RWPE2 (cell line): ENCODE measurements at regions not wholly inside any gene's neighbourhood (a gene's known extent, or its start where the extent isn't known, plus 50 kb on each side); places are given as distances from the start of the nearest gene placed in this dataset.

Experiments
- ATAC-seq: fragments of 200-7000 bp; cut with Tn5 transposase; 3 replicates; pipeline ENCODE4 v1.9.1; 2021; ENCODE audit warnings: low read depth
- DNase-seq: peaks from one replicate; pipeline ENCODE4 v3.0.0-alpha.2; 2020; ENCODE audit warnings: low spot score
- H3K27ac ChIP-seq: fragments of 450-650 bp; 2 replicates; pipeline ENCODE4 v1.5.1; 2017; ENCODE audit warnings: mild to moderate bottlenecking; ENCODE audit not compliant: poor library complexity, severe bottlenecking
- H3K27me3 ChIP-seq: fragments of 250-450 bp; sonication (Bioruptor Pico); 2 replicates; pipeline ENCODE4 v1.5.1; 2021; ENCODE audit warnings: mild to moderate bottlenecking, moderate library complexity; ENCODE audit not compliant: insufficient read depth, poor library complexity, severe bottlenecking
- H3K36me3 ChIP-seq: fragments of 250-450 bp; sonication (Bioruptor Pico); 2 replicates; pipeline ENCODE4 v1.5.1; 2020; ENCODE audit warnings: low read depth, mild to moderate bottlenecking, moderate library complexity
- H3K4me1 ChIP-seq: fragments of 250-450 bp; sonication (Bioruptor Pico); 2 replicates; pipeline ENCODE4 v1.5.1; 2021; ENCODE audit warnings: mild to moderate bottlenecking, moderate library complexity; ENCODE audit not compliant: insufficient read depth, poor library complexity, severe bottlenecking
- H3K4me3 ChIP-seq: fragments of 250-450 bp; sonication (Bioruptor Pico); 2 replicates; pipeline ENCODE4 v1.5.1; 2021; ENCODE audit warnings: mild to moderate bottlenecking, moderate library complexity; ENCODE audit not compliant: severe bottlenecking
- H3K9me3 ChIP-seq: fragments of 250-450 bp; sonication (Bioruptor Pico); 2 replicates; pipeline ENCODE4 v1.5.1; 2021; ENCODE audit warnings: mild to moderate bottlenecking, moderate library complexity; ENCODE audit not compliant: severe bottlenecking
- TF ChIP-seq, protein P1 (sequence below): fragments of 450-650 bp; IDR thresholded peaks from one replicate; pipeline ENCODE4 v1.5.1; 2017; ENCODE audit warnings: mild to moderate bottlenecking, moderate library complexity; ENCODE audit not compliant: poor library complexity, severe bottlenecking

DNA sequence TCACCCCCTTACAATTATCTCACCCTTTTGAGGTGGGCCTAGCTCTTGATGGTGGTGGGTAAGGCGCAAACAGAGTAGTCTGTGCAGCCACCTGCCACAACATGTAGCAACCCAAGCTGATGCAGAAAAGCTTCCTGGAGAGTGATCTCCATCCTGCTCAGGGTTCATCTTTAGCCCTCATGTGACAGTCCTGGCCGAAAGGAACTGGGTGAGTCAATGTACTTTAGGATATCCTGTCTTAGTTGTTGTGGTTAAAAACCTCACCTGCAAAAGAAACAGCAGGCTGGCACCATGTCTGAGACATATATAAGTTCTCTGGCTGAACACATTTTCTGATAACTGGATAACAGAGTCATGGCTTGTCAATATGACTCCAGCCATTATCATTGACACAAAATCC is 183.5 kb upstream of the CPHXL start:
- no peaks in the 10 kb centered on the region for H3K9me3 ChIP-seq
- H3K4me3 ChIP-seq, result no peak overlapping the region
- peaks cover 7% of the 10 kb centered on the region for H3K4me1 ChIP-seq
- H3K36me3 ChIP-seq, result no peaks in the 10 kb centered on the region
- ATAC-seq (peak; percentile 92), DNase-seq (no peak)
- no peaks in the 10 kb centered on the region for H3K27me3 ChIP-seq
- peak overlapping the region; percentile 54 for H3K27ac ChIP-seq
- TF ChIP-seq, protein P1, sequence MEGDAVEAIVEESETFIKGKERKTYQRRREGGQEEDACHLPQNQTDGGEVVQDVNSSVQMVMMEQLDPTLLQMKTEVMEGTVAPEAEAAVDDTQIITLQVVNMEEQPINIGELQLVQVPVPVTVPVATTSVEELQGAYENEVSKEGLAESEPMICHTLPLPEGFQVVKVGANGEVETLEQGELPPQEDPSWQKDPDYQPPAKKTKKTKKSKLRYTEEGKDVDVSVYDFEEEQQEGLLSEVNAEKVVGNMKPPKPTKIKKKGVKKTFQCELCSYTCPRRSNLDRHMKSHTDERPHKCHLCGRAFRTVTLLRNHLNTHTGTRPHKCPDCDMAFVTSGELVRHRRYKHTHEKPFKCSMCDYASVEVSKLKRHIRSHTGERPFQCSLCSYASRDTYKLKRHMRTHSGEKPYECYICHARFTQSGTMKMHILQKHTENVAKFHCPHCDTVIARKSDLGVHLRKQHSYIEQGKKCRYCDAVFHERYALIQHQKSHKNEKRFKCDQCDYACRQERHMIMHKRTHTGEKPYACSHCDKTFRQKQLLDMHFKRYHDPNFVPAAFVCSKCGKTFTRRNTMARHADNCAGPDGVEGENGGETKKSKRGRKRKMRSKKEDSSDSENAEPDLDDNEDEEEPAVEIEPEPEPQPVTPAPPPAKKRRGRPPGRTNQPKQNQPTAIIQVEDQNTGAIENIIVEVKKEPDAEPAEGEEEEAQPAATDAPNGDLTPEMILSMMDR, result no peak

DNA sequence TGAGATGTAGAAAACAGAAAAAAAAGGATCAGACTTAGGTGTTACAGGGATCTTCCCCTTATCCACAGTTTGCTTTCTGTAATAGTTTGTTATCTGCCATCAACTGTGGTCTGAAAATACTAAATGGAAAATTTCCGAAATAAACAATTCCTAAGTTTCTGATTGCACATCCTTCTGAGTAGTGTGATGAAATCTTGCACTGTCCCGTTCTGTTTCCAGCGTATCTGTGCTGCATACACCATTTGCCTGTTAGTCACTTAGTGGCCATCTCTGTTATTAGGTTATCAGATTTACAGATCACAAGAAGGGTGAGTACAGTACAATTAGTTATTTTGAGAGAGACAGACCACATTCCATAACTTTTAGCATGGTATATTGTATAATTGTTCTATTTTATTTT is 185.6 kb upstream of the CPHXL start:
- peaks cover 7% of the 10 kb centered on the region for H3K4me1 ChIP-seq
- H3K36me3 ChIP-seq, result no peaks in the 10 kb centered on the region
- H3K9me3 ChIP-seq, result no peaks in the 10 kb centered on the region
- H3K27ac ChIP-seq, result no peak overlapping the region
- H3K27me3 ChIP-seq, result no peaks in the 10 kb centered on the region
- no peak overlapping the region for H3K4me3 ChIP-seq
- DNase-seq, result no peak
- TF ChIP-seq, protein P1, result no peak
- ATAC-seq, result no peak

DNA sequence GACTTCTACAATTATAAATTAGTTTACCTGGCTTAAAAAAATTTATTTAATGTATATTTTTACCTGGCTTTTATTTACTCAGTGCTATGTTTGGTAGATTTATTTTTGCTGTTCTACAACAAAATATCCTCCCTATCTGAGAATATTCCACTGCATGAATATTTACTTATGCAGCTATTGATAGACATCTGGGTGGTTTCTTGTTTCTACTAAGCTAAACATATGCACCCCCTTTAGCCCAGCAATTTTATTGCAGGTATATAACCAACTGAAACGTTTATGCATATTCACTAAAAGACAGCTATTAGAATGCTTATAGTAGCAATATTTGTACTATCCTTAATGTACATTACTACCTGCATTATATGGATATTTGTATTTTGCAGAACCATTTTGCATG is 187.7 kb upstream of the CPHXL start:
- no peak for DNase-seq
- Histone ChIP-seq H3K4me3 (no peak overlapping the region), H3K36me3 (no peaks in the 10 kb centered on the region), H3K4me1 (peaks cover 7% of the 10 kb centered on the region), H3K9me3 (no peaks in the 10 kb centered on the region), H3K27ac (no peak overlapping the region), H3K27me3 (no peaks in the 10 kb centered on the region)
- TF ChIP-seq, protein P1, result no peak
- no peak for ATAC-seq

DNA sequence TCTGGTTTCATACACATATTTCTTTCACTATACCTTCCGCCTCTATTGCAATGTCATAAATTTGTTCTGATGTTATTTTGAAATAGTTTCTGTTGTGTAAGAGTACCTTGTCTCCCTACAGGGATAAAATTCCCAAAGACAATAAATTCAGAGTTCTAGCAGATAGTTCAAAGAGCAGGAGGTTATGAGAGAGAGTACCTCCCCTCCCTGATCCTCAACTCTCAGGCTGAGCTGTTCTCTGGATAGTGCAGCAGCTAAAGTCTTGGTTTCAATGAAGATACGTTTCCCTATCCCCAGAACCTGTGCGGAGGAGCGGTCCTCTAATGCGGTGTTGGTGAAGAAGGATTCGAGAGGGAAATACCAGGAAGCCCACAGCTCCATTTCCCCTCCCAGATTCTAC is 190.2 kb upstream of the CPHXL start:
- Histone ChIP-seq H3K4me1 (no peaks in the 10 kb centered on the region), H3K27ac (no peak overlapping the region), H3K27me3 (no peaks in the 10 kb centered on the region), H3K4me3 (no peak overlapping the region), H3K9me3 (no peaks in the 10 kb centered on the region), H3K36me3 (no peaks in the 10 kb centered on the region)
- TF ChIP-seq, protein P1, result no peak
- ATAC-seq (no peak), DNase-seq (no peak)

DNA sequence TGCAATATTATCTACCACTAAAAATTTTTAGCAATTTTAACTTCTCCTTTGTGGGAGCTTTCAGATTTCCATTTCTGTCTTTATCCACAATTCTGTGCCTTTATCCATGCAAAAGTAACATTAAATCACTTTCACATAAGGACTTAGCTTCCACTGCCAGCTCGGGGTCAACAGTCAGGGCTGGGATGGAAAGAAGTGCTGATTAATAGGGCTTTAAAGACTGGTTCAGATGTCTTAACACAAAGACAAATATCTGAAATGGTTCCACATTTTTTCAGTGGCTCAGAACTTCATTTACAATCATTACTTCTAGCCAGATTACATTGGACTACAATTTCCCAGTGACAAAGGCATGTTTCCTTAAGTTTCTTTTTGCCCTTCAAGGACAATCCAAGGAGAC is 191.8 kb upstream of the CPHXL start:
- ATAC-seq (no peak), DNase-seq (no peak)
- Histone ChIP-seq H3K4me3 (no peak overlapping the region), H3K36me3 (no peaks in the 10 kb centered on the region), H3K9me3 (no peaks in the 10 kb centered on the region), H3K4me1 (no peaks in the 10 kb centered on the region), H3K27ac (no peak overlapping the region), H3K27me3 (no peaks in the 10 kb centered on the region)
- TF ChIP-seq, protein P1, result no peak
